Sigmoid colon (tissue), 6 donors: ENCODE measurements at regions not wholly inside any gene's neighbourhood (a gene's known extent, or its start where the extent isn't known, plus 50 kb on each side); places are given as distances from the start of the nearest gene placed in this dataset.
A peak's percentile ranks its signal among the peaks of the same experiment; 100 is the strongest.

Experiments
- DNase-seq: peaks from one replicate; pipeline ENCODE4 v3.0.0-alpha.2; 2019
- H3K27ac ChIP-seq, 4 donors: fragments of 200-600 bp; sonication (generic); one replicate each; pipeline ENCODE4 v1.5.1; 2016 to 2019; ENCODE audit warnings: mild to moderate bottlenecking in 1 of 4
- H3K27me3 ChIP-seq, 3 donors: fragments of 200-600 bp; sonication (generic); one replicate each; pipeline ENCODE4 v1.5.1; 2019; ENCODE audit warnings: mild to moderate bottlenecking in 1 of 3
- H3K36me3 ChIP-seq, 4 donors: fragments of 200-600 bp; sonication (generic); one replicate each; pipeline ENCODE4 v1.5.1; 2016 to 2019
- H3K4me1 ChIP-seq, 4 donors: fragments of 200-600 bp; sonication (generic); one replicate each; pipeline ENCODE4 v1.5.1; 2017 to 2019
- H3K4me3 ChIP-seq, 4 donors: fragments of 200-600 bp; sonication (generic); one replicate each; pipeline ENCODE4 v1.5.1; 2017 to 2019; ENCODE audit warnings: mild to moderate bottlenecking in 2 of 4, moderate library complexity in 1 of 4
- H3K9me3 ChIP-seq, 4 donors: fragments of 200-600 bp in 3 of 4; sonication (generic) in 3 of 4; one replicate each; pipeline versions ENCODE4 v1.5.1 to v1.6.1; 2013 to 2019
- CTCF ChIP-seq, 4 experiments: fragments of 450-650 bp in 3 of 4; fragments of 200-600 bp in 1 of 4; IDR thresholded peaks; one replicate each; pipeline ENCODE4 v1.5.1; 2016 to 2019; ENCODE audit warnings: antibody characterized with exemption in 4 of 4, mild to moderate bottlenecking in 3 of 4, moderate library complexity in 2 of 4
- EP300 ChIP-seq, 4 donors: sonication (generic); formaldehyde crosslinking; IDR thresholded peaks; one replicate each; pipeline ENCODE4 v1.6.1; 2017; ENCODE audit warnings: antibody characterized with exemption in 4 of 4
- POLR2A ChIP-seq, 2 donors: fragments of 450-650 bp; IDR thresholded peaks; one replicate each; pipeline ENCODE4 v1.6.1; 2016; ENCODE audit warnings: antibody characterized with exemption in 2 of 2, mild to moderate bottlenecking in 2 of 2, moderate library complexity in 2 of 2
- POLR2AphosphoS5 ChIP-seq, 4 donors: sonication (generic); formaldehyde crosslinking; IDR thresholded peaks; one replicate each; pipeline ENCODE4 v1.6.1; 2017; ENCODE audit warnings: antibody characterized with exemption in 4 of 4
- WGBS, 2 donors: extraction: QIAGEN DNeasy Blood & Tissue Kit; methylation state at CpG; one replicate each; pipeline ENCODE4 v1.1.7; 2013; 5-methylcytosine and 5-hydroxymethylcytosine counted together
- intact Hi-C: fragments of 100-400 bp; cut with DNase I; formaldehyde crosslinking; loops from one replicate; pipeline ENCODE4 v1.15.1; 2023
- donor health status: healthy with polysubstance abuse.
- donor health status: healthy.

- TF ChIP-seq EP300 (IDR thresholded peaks at IDR 0.05) (no peak), POLR2A (IDR thresholded peaks at IDR 0.05) (no peak), CTCF (IDR thresholded peaks at IDR 0.05) (no peak), POLR2AphosphoS5 (IDR thresholded peaks at IDR 0.05) (no peak)
- H3K27ac ChIP-seq, result no peak overlapping the region
- no peaks in the 10 kb centered on the region for H3K27me3 ChIP-seq
- no peaks in the 10 kb centered on the region for H3K9me3 ChIP-seq
- no peaks in the 10 kb centered on the region for H3K36me3 ChIP-seq
- intact Hi-C loops, result no loop called here
- DNase-seq, result no peak
- 61 to 88% methylated on average over 8 of the region's 8 CpGs for WGBS, 2 donors
- peaks cover 0 to 29% (median 24%) of the 10 kb centered on the region in 4 donors for H3K4me1 ChIP-seq
- no peak overlapping the region for H3K4me3 ChIP-seq
Measured at GRCh38 chr6:41439524-41440418, 104.4 kb downstream of the NCR2 start.

GRCh38 chr6:41440958-41441357, 105.2 kb upstream of the FOXP4 start:
- intact Hi-C loops, result no loop called here
- Histone ChIP-seq H3K4me1 (peaks cover 0 to 41% (median 35%) of the 10 kb centered on the region in 4 donors), H3K27ac (no peak overlapping the region), H3K9me3 (no peaks in the 10 kb centered on the region), H3K27me3 (no peaks in the 10 kb centered on the region), H3K4me3 (no peak overlapping the region), H3K36me3 (no peaks in the 10 kb centered on the region)
- no peak for DNase-seq
- 93 to 95% methylated on average over 6 of the region's 6 CpGs for WGBS, 2 donors
- TF ChIP-seq EP300 (IDR thresholded peaks at IDR 0.05), result no peak
- no peak for TF ChIP-seq POLR2A (IDR thresholded peaks at IDR 0.05)
- no peak for TF ChIP-seq CTCF (IDR thresholded peaks at IDR 0.05)
- no peak for TF ChIP-seq POLR2AphosphoS5 (IDR thresholded peaks at IDR 0.05)

GRCh38 chr6:41441598-41442351, 104.4 kb upstream of the FOXP4 start:
- Histone ChIP-seq H3K4me1 (peaks cover 0 to 41% (median 35%) of the 10 kb centered on the region in 4 donors), H3K4me3 (no peak overlapping the region), H3K36me3 (no peaks in the 10 kb centered on the region), H3K27ac (no peak overlapping the region), H3K9me3 (no peaks in the 10 kb centered on the region), H3K27me3 (no peaks in the 10 kb centered on the region)
- DNase-seq, result no peak
- intact Hi-C loops, result loop anchor here (2.0 kb wide), 1 partner anchor 13 kb away; no protein-coding TSS in a partner anchor
- TF ChIP-seq CTCF (IDR thresholded peaks at IDR 0.05), result no peak
- TF ChIP-seq EP300 (IDR thresholded peaks at IDR 0.05), result no peak
- no peak for TF ChIP-seq POLR2AphosphoS5 (IDR thresholded peaks at IDR 0.05)
- no peak for TF ChIP-seq POLR2A (IDR thresholded peaks at IDR 0.05)
- 91% methylated on average over 9 of the region's 9 CpGs for WGBS, 2 donors

GRCh38 chr6:41442352-41442672, 103.9 kb upstream of the FOXP4 start:
- TF ChIP-seq POLR2A (IDR thresholded peaks at IDR 0.05), result no peak
- no peak for TF ChIP-seq CTCF (IDR thresholded peaks at IDR 0.05)
- no peak for TF ChIP-seq POLR2AphosphoS5 (IDR thresholded peaks at IDR 0.05)
- TF ChIP-seq EP300 (IDR thresholded peaks at IDR 0.05), result no peak
- no peak for DNase-seq
- Histone ChIP-seq H3K9me3 (no peaks in the 10 kb centered on the region), H3K4me1 (peaks cover 0 to 41% (median 35%) of the 10 kb centered on the region in 4 donors), H3K4me3 (no peak overlapping the region), H3K27me3 (no peaks in the 10 kb centered on the region), H3K27ac (peak overlapping the region in 1 of 4 donors; percentile 88), H3K36me3 (no peaks in the 10 kb centered on the region)
- 52 to 76% methylated on average over 2 of the region's 2 CpGs for WGBS, 2 donors
- intact Hi-C loops, result loop anchor here (2.0 kb wide), 1 partner anchor 14 kb away; no protein-coding TSS in a partner anchor
